HEK293 (cell line): ENCODE measurements at regions not wholly inside any gene's neighbourhood (a gene's known extent, or its start where the extent isn't known, plus 50 kb on each side); places are given as distances from the start of the nearest gene placed in this dataset.

Experiments
- CTCF ChIA-PET: fragments of 350-600 bp; formaldehyde crosslinking; extraction: SDS; loops from one replicate; lab custom pipeline; 2021; ENCODE audit warnings: antibody characterized with exemption; lab: Yijun Ruan, JAX
- POLR2A ChIA-PET: fragments of 300-600 bp; formaldehyde crosslinking; extraction: SDS; loops from one replicate; lab custom pipeline; 2020; ENCODE audit warnings: antibody characterized with exemption, inconsistent platforms; lab: Yijun Ruan, JAX
- H3K27ac ChIP-seq: fragments of 200-500 bp; sonication (Bioruptor generic); 2 replicates; pipeline ENCODE4 v1.5.1; 2014; ENCODE audit warnings: low read depth, low read length, control low read depth, inconsistent platforms; ENCODE audit errors: extremely low read depth
- H3K36me3 ChIP-seq, 2 experiments: fragments of 200-500 bp in 1 of 2; sonication (Bioruptor generic) in 1 of 2; 1 replicate in 1 of 2; 2 replicates in 1 of 2; pipeline ENCODE4 v1.5.1; 2014 to 2017; ENCODE audit warnings: inconsistent platforms in 2 of 2, low read length in 2 of 2; ENCODE audit not compliant: control insufficient read depth in 2 of 2, insufficient read depth in 1 of 2
- H3K4me1 ChIP-seq: fragments of 200-500 bp; sonication (Bioruptor generic); 2 replicates; pipeline ENCODE4 v1.5.1; 2014; ENCODE audit warnings: mild to moderate bottlenecking, low read length, inconsistent platforms; ENCODE audit not compliant: control insufficient read depth, insufficient read depth
- H3K4me3 ChIP-seq: 2 replicates; pipeline ENCODE4 v1.5.1; 2011; ENCODE audit warnings: low read depth, mild to moderate bottlenecking, control low read depth, low read length, moderate library complexity
- H3K9me3 ChIP-seq: fragments of 200-500 bp; sonication (Bioruptor generic); 2 replicates; pipeline ENCODE4 v1.5.1; 2014; ENCODE audit warnings: low read depth, low read length, inconsistent platforms; ENCODE audit not compliant: control insufficient read depth, insufficient read depth
- KLF10 ChIP-seq: fragments of 450-650 bp; IDR thresholded peaks from 2 replicates; pipeline ENCODE4 v1.5.1; 2018; ENCODE audit warnings: missing biosample characterization, mild to moderate bottlenecking, missing genetic modification characterization
- KLF8 ChIP-seq: fragments of 450-650 bp; formaldehyde crosslinking; IDR thresholded peaks from 2 replicates; pipeline ENCODE4 v1.5.1; 2016; ENCODE audit warnings: missing biosample characterization, missing genetic modification characterization
- YY2 ChIP-seq: fragments of 450-650 bp; formaldehyde crosslinking; IDR thresholded peaks from 2 replicates; pipeline ENCODE4 v1.5.1; 2016; ENCODE audit warnings: missing biosample characterization, missing genetic modification characterization
- ZBTB48 ChIP-seq: fragments of 450-650 bp; formaldehyde crosslinking; IDR thresholded peaks from 2 replicates; pipeline ENCODE4 v1.5.1; 2016; ENCODE audit warnings: missing biosample characterization, missing genetic modification characterization
- ZEB2 ChIP-seq: fragments of 450-650 bp; formaldehyde crosslinking; IDR thresholded peaks from 2 replicates; pipeline ENCODE4 v1.5.1; 2016; ENCODE audit warnings: missing biosample characterization, missing genetic modification characterization
- ZFP41 ChIP-seq: fragments of 450-650 bp; formaldehyde crosslinking; IDR thresholded peaks from 2 replicates; pipeline ENCODE4 v1.5.1; 2016; ENCODE audit warnings: missing biosample characterization, missing genetic modification characterization, borderline replicate concordance
- ZNF121 ChIP-seq: fragments of 450-650 bp; formaldehyde crosslinking; IDR thresholded peaks from 2 replicates; pipeline ENCODE4 v1.5.1; 2016; ENCODE audit warnings: missing biosample characterization, missing genetic modification characterization
- ZNF221 ChIP-seq: fragments of 450-650 bp; formaldehyde crosslinking; IDR thresholded peaks from 2 replicates; pipeline ENCODE4 v1.5.1; 2017; ENCODE audit warnings: missing biosample characterization, missing genetic modification characterization, borderline replicate concordance
- ZNF239 ChIP-seq: fragments of 450-650 bp; formaldehyde crosslinking; IDR thresholded peaks from 2 replicates; pipeline ENCODE4 v1.5.1; 2016; ENCODE audit warnings: missing biosample characterization, missing genetic modification characterization
- ZNF248 ChIP-seq: fragments of 450-650 bp; formaldehyde crosslinking; IDR thresholded peaks from 2 replicates; pipeline ENCODE4 v1.5.1; 2017; ENCODE audit warnings: missing biosample characterization, missing genetic modification characterization
- ZNF274 ChIP-seq, 2 experiments: fragments of 200-500 bp in 1 of 2; fragments of 450-650 bp in 1 of 2; sonication (Bioruptor generic) in 1 of 2; formaldehyde crosslinking in 1 of 2; IDR thresholded peaks; 2 replicates each; pipeline versions ENCODE4 v1.5.1 to v1.6.1; 2014 to 2016; ENCODE audit warnings: borderline replicate concordance in 1 of 2, inconsistent platforms in 1 of 2, low read length in 1 of 2, missing biosample characterization in 1 of 2, missing genetic modification characterization in 1 of 2
- ZNF341 ChIP-seq: fragments of 450-650 bp; formaldehyde crosslinking; IDR thresholded peaks from 2 replicates; pipeline ENCODE4; 2016; ENCODE audit warnings: low read depth, missing biosample characterization, missing genetic modification characterization
- ZNF48 ChIP-seq: fragments of 450-650 bp; formaldehyde crosslinking; IDR thresholded peaks from 2 replicates; pipeline ENCODE4 v1.5.1; 2016; ENCODE audit warnings: missing biosample characterization, missing genetic modification characterization
- ZNF548 ChIP-seq: fragments of 450-650 bp; formaldehyde crosslinking; IDR thresholded peaks from 2 replicates; pipeline ENCODE4 v1.5.1; 2016; ENCODE audit warnings: missing biosample characterization, missing genetic modification characterization
- ZNF701 ChIP-seq: fragments of 450-650 bp; formaldehyde crosslinking; IDR thresholded peaks from 2 replicates; pipeline ENCODE4 v1.5.1; 2016; ENCODE audit warnings: missing biosample characterization, missing genetic modification characterization
- TF ChIP-seq, protein P1 (sequence below): fragments of 450-650 bp; formaldehyde crosslinking; IDR thresholded peaks from 2 replicates; pipeline ENCODE4; 2016; ENCODE audit warnings: missing biosample characterization, missing genetic modification characterization
- TF ChIP-seq, protein P2 (sequence below): fragments of 450-650 bp; formaldehyde crosslinking; IDR thresholded peaks from 2 replicates; pipeline ENCODE4 v1.5.1; 2017; ENCODE audit warnings: missing biosample characterization, missing genetic modification characterization
- TF ChIP-seq, protein P3 (sequence below): fragments of 450-650 bp; formaldehyde crosslinking; IDR thresholded peaks from 2 replicates; pipeline ENCODE4 v1.5.1; 2016; ENCODE audit warnings: missing biosample characterization, missing genetic modification characterization
- TF ChIP-seq, protein P4 (sequence below): fragments of 450-650 bp; formaldehyde crosslinking; IDR thresholded peaks from 2 replicates; pipeline ENCODE4 v1.5.1; 2016; ENCODE audit warnings: missing biosample characterization, missing genetic modification characterization
- TF ChIP-seq, protein P5 (sequence below): fragments of 450-650 bp; formaldehyde crosslinking; IDR thresholded peaks from 2 replicates; pipeline ENCODE4 v1.5.1; 2017; ENCODE audit warnings: missing biosample characterization, missing genetic modification characterization
- TF ChIP-seq, protein P6 (sequence below): fragments of 450-650 bp; formaldehyde crosslinking; IDR thresholded peaks from 2 replicates; pipeline ENCODE4 v1.5.1; 2016; ENCODE audit warnings: missing biosample characterization, missing genetic modification characterization
- TF ChIP-seq, protein P7 (sequence below): fragments of 450-650 bp; formaldehyde crosslinking; IDR thresholded peaks from 2 replicates; pipeline ENCODE4 v1.5.1; 2016; ENCODE audit warnings: missing biosample characterization, missing genetic modification characterization

DNA sequence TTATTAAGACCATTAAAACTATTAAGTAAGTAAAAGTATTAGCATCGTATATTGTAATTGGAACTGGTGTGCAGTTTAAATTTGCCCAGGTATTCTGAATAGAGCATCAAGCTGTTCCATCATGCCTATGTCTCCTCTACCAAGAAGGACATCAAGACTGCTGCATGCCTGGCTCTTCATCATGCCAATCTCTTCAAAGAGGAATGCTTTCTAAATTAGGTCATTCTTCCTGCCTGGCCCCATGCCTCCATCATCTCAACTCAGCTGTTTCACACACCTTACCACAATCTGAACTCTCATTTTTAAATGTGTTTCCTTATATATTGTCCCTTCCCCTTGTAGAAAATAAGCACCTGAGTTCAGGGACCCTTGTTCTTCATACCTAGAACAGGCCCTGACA lies 270.5 kb upstream of the PPARGC1A start:
- H3K27ac ChIP-seq = no peak overlapping the region
- no peaks in the 10 kb centered on the region for H3K36me3 ChIP-seq
- H3K4me1 ChIP-seq = no peaks in the 10 kb centered on the region
- no peaks in the 10 kb centered on the region for H3K9me3 ChIP-seq
- no peak overlapping the region for H3K4me3 ChIP-seq
- TF ChIP-seq, protein P1, sequence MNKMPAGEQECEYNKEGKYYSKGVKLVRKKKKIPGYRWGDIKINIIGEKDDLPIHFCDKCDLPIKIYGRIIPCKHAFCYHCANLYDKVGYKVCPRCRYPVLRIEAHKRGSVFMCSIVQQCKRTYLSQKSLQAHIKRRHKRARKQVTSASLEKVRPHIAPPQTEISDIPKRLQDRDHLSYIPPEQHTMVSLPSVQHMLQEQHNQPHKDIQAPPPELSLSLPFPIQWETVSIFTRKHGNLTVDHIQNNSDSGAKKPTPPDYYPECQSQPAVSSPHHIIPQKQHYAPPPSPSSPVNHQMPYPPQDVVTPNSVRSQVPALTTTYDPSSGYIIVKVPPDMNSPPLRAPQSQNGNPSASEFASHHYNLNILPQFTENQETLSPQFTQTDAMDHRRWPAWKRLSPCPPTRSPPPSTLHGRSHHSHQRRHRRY (tag by site-specific recombination) = no peak
- POLR2A ChIA-PET = no interaction called here
- CTCF ChIA-PET = no interaction called here

DNA sequence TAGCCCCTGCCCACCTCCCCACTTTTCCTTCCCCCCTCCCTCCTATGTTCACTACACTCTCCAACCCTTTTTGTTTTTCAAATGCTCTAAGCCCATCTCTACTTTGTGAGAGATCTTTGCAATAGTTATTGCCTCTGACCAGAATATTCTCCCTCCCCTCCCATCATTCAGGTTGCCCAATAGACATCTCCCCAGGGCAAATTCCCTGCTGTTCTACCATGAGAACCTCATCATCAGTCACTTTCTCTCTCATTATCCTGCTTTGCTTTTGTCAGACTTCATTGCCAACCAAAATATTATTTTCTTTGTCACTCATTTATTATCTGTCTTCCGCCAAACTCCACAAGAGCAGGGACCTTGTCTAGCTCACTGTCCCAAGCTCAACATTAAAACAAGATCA lies 268.2 kb upstream of the PPARGC1A start:
- H3K4me3 ChIP-seq = no peak overlapping the region
- CTCF ChIA-PET = no interaction called here
- no peak for TF ChIP-seq ZNF548 (tag by site-specific recombination)
- TF ChIP-seq ZNF701 (tag by site-specific recombination) = no peak
- TF ChIP-seq, protein P2, sequence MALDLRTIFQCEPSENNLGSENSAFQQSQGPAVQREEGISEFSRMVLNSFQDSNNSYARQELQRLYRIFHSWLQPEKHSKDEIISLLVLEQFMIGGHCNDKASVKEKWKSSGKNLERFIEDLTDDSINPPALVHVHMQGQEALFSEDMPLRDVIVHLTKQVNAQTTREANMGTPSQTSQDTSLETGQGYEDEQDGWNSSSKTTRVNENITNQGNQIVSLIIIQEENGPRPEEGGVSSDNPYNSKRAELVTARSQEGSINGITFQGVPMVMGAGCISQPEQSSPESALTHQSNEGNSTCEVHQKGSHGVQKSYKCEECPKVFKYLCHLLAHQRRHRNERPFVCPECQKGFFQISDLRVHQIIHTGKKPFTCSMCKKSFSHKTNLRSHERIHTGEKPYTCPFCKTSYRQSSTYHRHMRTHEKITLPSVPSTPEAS = no peak
- TF ChIP-seq ZNF239 (tag by site-specific recombination) = no peak
- TF ChIP-seq, protein P1 (tag by site-specific recombination) = no peak
- no peak for TF ChIP-seq YY2 (tag by site-specific recombination)
- no peak for TF ChIP-seq ZNF248 (tag by site-specific recombination)
- TF ChIP-seq, protein P3, sequence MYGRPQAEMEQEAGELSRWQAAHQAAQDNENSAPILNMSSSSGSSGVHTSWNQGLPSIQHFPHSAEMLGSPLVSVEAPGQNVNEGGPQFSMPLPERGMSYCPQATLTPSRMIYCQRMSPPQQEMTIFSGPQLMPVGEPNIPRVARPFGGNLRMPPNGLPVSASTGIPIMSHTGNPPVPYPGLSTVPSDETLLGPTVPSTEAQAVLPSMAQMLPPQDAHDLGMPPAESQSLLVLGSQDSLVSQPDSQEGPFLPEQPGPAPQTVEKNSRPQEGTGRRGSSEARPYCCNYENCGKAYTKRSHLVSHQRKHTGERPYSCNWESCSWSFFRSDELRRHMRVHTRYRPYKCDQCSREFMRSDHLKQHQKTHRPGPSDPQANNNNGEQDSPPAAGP (tag by site-specific recombination) = no peak
- TF ChIP-seq, protein P4, sequence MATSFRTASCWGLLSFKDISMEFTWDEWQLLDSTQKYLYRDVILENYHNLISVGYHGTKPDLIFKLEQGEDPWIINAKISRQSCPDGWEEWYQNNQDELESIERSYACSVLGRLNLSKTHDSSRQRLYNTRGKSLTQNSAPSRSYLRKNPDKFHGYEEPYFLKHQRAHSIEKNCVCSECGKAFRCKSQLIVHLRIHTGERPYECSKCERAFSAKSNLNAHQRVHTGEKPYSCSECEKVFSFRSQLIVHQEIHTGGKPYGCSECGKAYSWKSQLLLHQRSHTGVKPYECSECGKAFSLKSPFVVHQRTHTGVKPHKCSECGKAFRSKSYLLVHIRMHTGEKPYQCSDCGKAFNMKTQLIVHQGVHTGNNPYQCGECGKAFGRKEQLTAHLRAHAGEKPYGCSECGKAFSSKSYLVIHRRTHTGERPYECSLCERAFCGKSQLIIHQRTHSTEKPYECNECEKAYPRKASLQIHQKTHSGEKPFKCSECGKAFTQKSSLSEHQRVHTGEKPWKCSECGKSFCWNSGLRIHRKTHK = no peak
- no peak for TF ChIP-seq KLF8
- TF ChIP-seq ZFP41 (tag by site-specific recombination) = no peak
- TF ChIP-seq, all 188 proteins: peak for 0
- POLR2A ChIA-PET = no interaction called here
- Histone ChIP-seq H3K27ac (no peak overlapping the region), H3K4me1 (no peaks in the 10 kb centered on the region), H3K9me3 (no peaks in the 10 kb centered on the region), H3K36me3 (no peaks in the 10 kb centered on the region)

DNA sequence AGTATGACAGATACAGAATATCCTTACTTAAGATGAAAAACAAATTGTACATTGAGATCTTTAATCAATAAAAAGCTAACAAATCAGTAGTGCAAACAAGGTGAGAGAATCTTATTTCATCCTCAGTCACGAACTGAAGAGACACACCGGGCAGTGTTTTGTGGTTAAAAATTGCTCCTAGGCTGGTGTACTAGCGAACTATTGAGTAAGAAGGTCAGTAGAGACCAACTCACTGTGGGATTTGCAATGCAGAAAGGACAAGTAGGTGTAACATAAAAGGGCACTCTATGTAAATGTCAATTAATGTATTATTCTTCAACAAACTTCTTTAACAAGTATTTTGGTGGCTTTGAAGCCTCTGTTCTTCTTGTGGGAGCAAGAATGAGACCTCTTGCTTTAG lies 260.2 kb upstream of the PPARGC1A start:
- TF ChIP-seq, protein P5, sequence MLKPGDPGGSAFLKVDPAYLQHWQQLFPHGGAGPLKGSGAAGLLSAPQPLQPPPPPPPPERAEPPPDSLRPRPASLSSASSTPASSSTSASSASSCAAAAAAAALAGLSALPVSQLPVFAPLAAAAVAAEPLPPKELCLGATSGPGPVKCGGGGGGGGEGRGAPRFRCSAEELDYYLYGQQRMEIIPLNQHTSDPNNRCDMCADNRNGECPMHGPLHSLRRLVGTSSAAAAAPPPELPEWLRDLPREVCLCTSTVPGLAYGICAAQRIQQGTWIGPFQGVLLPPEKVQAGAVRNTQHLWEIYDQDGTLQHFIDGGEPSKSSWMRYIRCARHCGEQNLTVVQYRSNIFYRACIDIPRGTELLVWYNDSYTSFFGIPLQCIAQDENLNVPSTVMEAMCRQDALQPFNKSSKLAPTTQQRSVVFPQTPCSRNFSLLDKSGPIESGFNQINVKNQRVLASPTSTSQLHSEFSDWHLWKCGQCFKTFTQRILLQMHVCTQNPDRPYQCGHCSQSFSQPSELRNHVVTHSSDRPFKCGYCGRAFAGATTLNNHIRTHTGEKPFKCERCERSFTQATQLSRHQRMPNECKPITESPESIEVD (tag by site-specific recombination) = no peak
- TF ChIP-seq ZEB2 (tag by site-specific recombination) (no peak), ZNF221 (no peak), ZNF274 (IDR thresholded peaks at IDR 0.05; ENCODE audit: low read length) (no peak), ZNF274 (tag by site-specific recombination; IDR thresholded peaks at IDR 0.05; ENCODE audit: borderline replicate concordance) (no peak), KLF10 (no peak), ZBTB48 (tag by site-specific recombination) (no peak), ZNF48 (tag by site-specific recombination) (no peak), ZNF121 (no peak), ZNF341 (tag by site-specific recombination) (no peak)
- TF ChIP-seq, protein P6, sequence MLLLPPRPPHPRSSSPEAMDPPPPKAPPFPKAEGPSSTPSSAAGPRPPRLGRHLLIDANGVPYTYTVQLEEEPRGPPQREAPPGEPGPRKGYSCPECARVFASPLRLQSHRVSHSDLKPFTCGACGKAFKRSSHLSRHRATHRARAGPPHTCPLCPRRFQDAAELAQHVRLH (tag by site-specific recombination) = no peak
- TF ChIP-seq, protein P7, sequence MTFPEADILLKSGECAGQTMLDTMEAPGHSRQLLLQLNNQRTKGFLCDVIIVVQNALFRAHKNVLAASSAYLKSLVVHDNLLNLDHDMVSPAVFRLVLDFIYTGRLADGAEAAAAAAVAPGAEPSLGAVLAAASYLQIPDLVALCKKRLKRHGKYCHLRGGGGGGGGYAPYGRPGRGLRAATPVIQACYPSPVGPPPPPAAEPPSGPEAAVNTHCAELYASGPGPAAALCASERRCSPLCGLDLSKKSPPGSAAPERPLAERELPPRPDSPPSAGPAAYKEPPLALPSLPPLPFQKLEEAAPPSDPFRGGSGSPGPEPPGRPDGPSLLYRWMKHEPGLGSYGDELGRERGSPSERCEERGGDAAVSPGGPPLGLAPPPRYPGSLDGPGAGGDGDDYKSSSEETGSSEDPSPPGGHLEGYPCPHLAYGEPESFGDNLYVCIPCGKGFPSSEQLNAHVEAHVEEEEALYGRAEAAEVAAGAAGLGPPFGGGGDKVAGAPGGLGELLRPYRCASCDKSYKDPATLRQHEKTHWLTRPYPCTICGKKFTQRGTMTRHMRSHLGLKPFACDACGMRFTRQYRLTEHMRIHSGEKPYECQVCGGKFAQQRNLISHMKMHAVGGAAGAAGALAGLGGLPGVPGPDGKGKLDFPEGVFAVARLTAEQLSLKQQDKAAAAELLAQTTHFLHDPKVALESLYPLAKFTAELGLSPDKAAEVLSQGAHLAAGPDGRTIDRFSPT (tag by site-specific recombination) = no peak
- TF ChIP-seq, all 188 proteins: peak for 0
- H3K4me3 ChIP-seq = no peak overlapping the region
- ChIA-PET POLR2A (no interaction called here), CTCF (no interaction called here)
- H3K4me1 ChIP-seq = no peaks in the 10 kb centered on the region
- no peaks in the 10 kb centered on the region for H3K9me3 ChIP-seq
- H3K36me3 ChIP-seq = no peaks in the 10 kb centered on the region
- no peak overlapping the region for H3K27ac ChIP-seq
